HepG2 (cell line): ENCODE measurements at regions not wholly inside any gene's neighbourhood (a gene's known extent, or its start where the extent isn't known, plus 50 kb on each side); places are given as distances from the start of the nearest gene placed in this dataset.

Experiments
- ATAC-seq: fragments of 200-7000 bp; cut with Tn5 transposase; 3 replicates; pipeline ENCODE4 v1.9.1; 2020; ENCODE audit warnings: mild to moderate bottlenecking, moderate library complexity
- BruUV-seq: library from RNA; stranded (reverse); fragments of 400-500 nt; replicated peaks from 2 replicates; lab custom pipeline; 2021; lab: Mats Ljungman, UMichigan
- CTCF ChIA-PET: fragments of 300-600 bp; formaldehyde crosslinking; extraction: SDS; loops from one replicate; lab custom pipeline; 2021; ENCODE audit warnings: low total read pairs, inconsistent platforms, low intra/inter-chr PET ratio; lab: Yijun Ruan, JAX
- POLR2A ChIA-PET: fragments of 350-600 bp; sonication (Branson Sonifier 250); formaldehyde crosslinking; loops from one replicate; lab custom pipeline; 2020; ENCODE audit warnings: antibody characterized with exemption, inconsistent platforms; lab: Yijun Ruan, JAX
- DNase-seq: peaks from one replicate; pipeline ENCODE4 v3.0.0-alpha.2; 2015; ENCODE audit warnings: low spot score
- FAIRE-seq: peaks from 3 replicates; lab custom pipeline; 2011; peaks lifted over from hg19 to GRCh38; lab: Jason Lieb, UNC
- H2AFZ ChIP-seq: one replicate; pipeline ENCODE4 v1.6.1; 2011; ENCODE audit warnings: low read length, inconsistent platforms
- H3K27ac ChIP-seq: fragments of 300-600 bp; 3 replicates; pipeline ENCODE4 v1.8.0; 2011; ENCODE audit warnings: mixed run types, mild to moderate bottlenecking, mixed read lengths, low read length, inconsistent platforms; ENCODE audit not compliant: insufficient read depth; ENCODE audit errors: extremely low read length
- H3K27me3 ChIP-seq, 2 experiments: fragments of 200-600 bp in 1 of 2; 2 replicates in 1 of 2; 3 replicates in 1 of 2; pipeline versions ENCODE4 v1.6.0 to v1.8.0; 2011; ENCODE audit warnings: low read length in 2 of 2, mild to moderate bottlenecking in 2 of 2, moderate library complexity in 2 of 2, inconsistent platforms in 1 of 2; ENCODE audit not compliant: insufficient read depth in 2 of 2, control insufficient read depth in 1 of 2
- H3K36me3 ChIP-seq, 2 experiments: fragments of 200-600 bp in 1 of 2; replicated peaks in 1 of 2; 2 replicates in 1 of 2; 3 replicates in 1 of 2; pipeline versions ENCODE4 v1.5.1 to v1.8.0; 2011; ENCODE audit warnings: low read length in 2 of 2, inconsistent platforms in 1 of 2; ENCODE audit not compliant: insufficient read depth in 2 of 2, control insufficient read depth in 1 of 2
- H3K4me1 ChIP-seq: 2 replicates; pipeline ENCODE4 v1.5.1; 2012; ENCODE audit warnings: low read length, inconsistent platforms; ENCODE audit not compliant: insufficient read depth
- H3K4me2 ChIP-seq: 2 replicates; pipeline ENCODE4 v1.6.0; 2011; ENCODE audit warnings: low read depth, low read length, inconsistent platforms
- H3K4me3 ChIP-seq, 3 experiments: fragments of 200-600 bp in 1 of 3; sonication (generic), shearing (Covaris generic) in 1 of 3; replicated peaks in 1 of 3; 2 replicates each; pipeline ENCODE4 v1.5.1; 2011 to 2016; ENCODE audit warnings: low read length in 3 of 3, inconsistent platforms in 2 of 3, low read depth in 2 of 3, mild to moderate bottlenecking in 2 of 3, control low read depth in 1 of 3, mixed read lengths in 1 of 3; ENCODE audit not compliant: insufficient read depth in 1 of 3
- H3K79me2 ChIP-seq: one replicate; pipeline ENCODE4 v1.6.1; 2011; ENCODE audit warnings: low read length, inconsistent platforms; ENCODE audit not compliant: insufficient read depth
- H3K9ac ChIP-seq: 2 replicates; pipeline ENCODE4 v1.6.0; 2011; ENCODE audit warnings: mild to moderate bottlenecking, low read depth, low read length, inconsistent platforms; ENCODE audit not compliant: insufficient read depth
- H3K9me3 ChIP-seq: 2 replicates; pipeline ENCODE4 v1.5.1; 2012; ENCODE audit warnings: mild to moderate bottlenecking, low read length
- H4K20me1 ChIP-seq: 2 replicates; pipeline ENCODE4 v1.6.0; 2011; ENCODE audit warnings: inconsistent platforms, mild to moderate bottlenecking, low read length, moderate library complexity; ENCODE audit not compliant: insufficient read depth
- AKAP8 ChIP-seq: sonication (generic); formaldehyde crosslinking; IDR thresholded peaks from 2 replicates; pipeline ENCODE4 v1.5.1; 2020; ENCODE audit warnings: mild to moderate bottlenecking, missing genetic modification reagents
- HBP1 ChIP-seq: IDR thresholded peaks from 2 replicates; pipeline ENCODE4 v1.6.1; 2016; ENCODE audit warnings: low read depth, control low read depth
- KLF12 ChIP-seq: sonication (generic); formaldehyde crosslinking; IDR thresholded peaks from 2 replicates; pipeline ENCODE4 v1.4.0; 2020; ENCODE audit warnings: missing genetic modification reagents, borderline replicate concordance
- KLF15 ChIP-seq: sonication (generic); formaldehyde crosslinking; IDR thresholded peaks from 2 replicates; pipeline ENCODE4 v1.8.1; 2023; ENCODE audit warnings: borderline replicate concordance, mild to moderate bottlenecking, inconsistent platforms, missing genetic modification reagents, mixed read lengths
- TSC22D2 ChIP-seq: sonication (generic); formaldehyde crosslinking; IDR thresholded peaks from 2 replicates; pipeline ENCODE4 v1.5.1; 2020; ENCODE audit warnings: missing genetic modification reagents, mild to moderate bottlenecking, borderline replicate concordance
- ZNF225 ChIP-seq: sonication (generic); formaldehyde crosslinking; IDR thresholded peaks from 2 replicates; pipeline ENCODE4 v1.4.0; 2020; ENCODE audit warnings: mild to moderate bottlenecking, missing genetic modification reagents
- WGBS: methylation state at CpG from one replicate; pipeline ENCODE4 v1.1.6; 2017; ENCODE audit warnings: low lambda C conversion rate; 5-methylcytosine and 5-hydroxymethylcytosine counted together
- in situ Hi-C: cut with HindIII; loops from 2 replicates; pipeline ENCODE4 v1.10.0; 2017; ENCODE audit warnings: low pct_unique_long_range_greater_than_20kb; ENCODE audit not compliant: extremely low pct_ligation_motif_present
- intact Hi-C: fragments of 100-400 bp; cut with micrococcal nuclease; formaldehyde crosslinking; loops from one replicate; pipeline ENCODE4 v1.10.0; 2022; ENCODE audit not compliant: unreplicated experiment
- TF ChIP-seq, protein P1 (sequence below): sonication (generic); formaldehyde crosslinking; IDR thresholded peaks from 2 replicates; pipeline ENCODE4 v1.9.0; 2021; ENCODE audit warnings: missing genetic modification reagents, mild to moderate bottlenecking, borderline replicate concordance
- TF ChIP-seq, protein P2 (sequence below): fragments of 450-650 bp; IDR thresholded peaks from 2 replicates; pipeline ENCODE4 v1.6.1; 2016

GRCh38 chr11:110837603-110838002 is 125.4 kb upstream of the ARHGAP20 start:
- no peaks in the 10 kb centered on the region for H3K9me3 ChIP-seq
- no peak for FAIRE-seq
- 3% methylated on average over 3 of the region's 3 CpGs for WGBS
- POLR2A ChIA-PET = no interaction called here
- no peak overlapping the region for H3K27ac ChIP-seq
- no peak overlapping the region for H3K4me2 ChIP-seq
- no peak overlapping the region for H2AFZ ChIP-seq
- no peak overlapping the region for H3K9ac ChIP-seq
- H4K20me1 ChIP-seq = no peaks in the 10 kb centered on the region
- H3K36me3 ChIP-seq = no peaks in the 10 kb centered on the region
- no TSS peak for BruUV-seq
- CTCF ChIA-PET = no interaction called here
- TF ChIP-seq KLF12 (no peak), KLF15 (no peak), TSC22D2 (CRISPR knock-in tag) (no peak), AKAP8 (CRISPR knock-in tag) (no peak), ZNF225 (CRISPR knock-in tag) (no peak)
- TF ChIP-seq, all 625 proteins: peak for 0
- H3K79me2 ChIP-seq = no peaks in the 10 kb centered on the region
- H3K27me3 ChIP-seq = no peaks in the 10 kb centered on the region
- H3K4me3 ChIP-seq = no peak overlapping the region
- no peak for ATAC-seq
- no peak for DNase-seq
- H3K4me1 ChIP-seq = no peaks in the 10 kb centered on the region
- in situ Hi-C loops = no loop called here
- intact Hi-C loops = no loop called here

DNA sequence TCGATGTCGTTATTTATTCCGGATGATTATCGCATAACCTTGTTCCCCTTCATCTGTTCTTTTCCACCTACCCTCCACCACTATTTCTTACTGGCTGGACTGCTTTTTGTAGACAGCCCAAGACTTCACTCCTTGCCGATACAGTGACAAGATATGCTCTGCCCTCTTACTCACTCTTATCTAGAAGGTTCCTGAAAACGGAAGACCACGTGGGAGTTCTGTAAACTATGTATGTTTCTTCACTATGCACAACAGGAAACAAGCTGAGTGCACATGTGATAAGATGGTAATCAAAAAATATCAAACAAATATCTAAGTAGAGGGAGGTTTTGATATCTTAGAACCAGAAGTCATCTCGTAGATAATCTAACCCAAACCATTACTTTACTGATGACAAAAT is 122.9 kb upstream of the ARHGAP20 start:
- POLR2A ChIA-PET = no interaction called here
- CTCF ChIA-PET = no interaction called here
- H3K4me1 ChIP-seq = no peaks in the 10 kb centered on the region
- intact Hi-C loops (no loop called here), in situ Hi-C loops (no loop called here)
- DNase-seq (no peak), ATAC-seq (no peak), FAIRE-seq (no peak)
- TF ChIP-seq, protein P1, sequence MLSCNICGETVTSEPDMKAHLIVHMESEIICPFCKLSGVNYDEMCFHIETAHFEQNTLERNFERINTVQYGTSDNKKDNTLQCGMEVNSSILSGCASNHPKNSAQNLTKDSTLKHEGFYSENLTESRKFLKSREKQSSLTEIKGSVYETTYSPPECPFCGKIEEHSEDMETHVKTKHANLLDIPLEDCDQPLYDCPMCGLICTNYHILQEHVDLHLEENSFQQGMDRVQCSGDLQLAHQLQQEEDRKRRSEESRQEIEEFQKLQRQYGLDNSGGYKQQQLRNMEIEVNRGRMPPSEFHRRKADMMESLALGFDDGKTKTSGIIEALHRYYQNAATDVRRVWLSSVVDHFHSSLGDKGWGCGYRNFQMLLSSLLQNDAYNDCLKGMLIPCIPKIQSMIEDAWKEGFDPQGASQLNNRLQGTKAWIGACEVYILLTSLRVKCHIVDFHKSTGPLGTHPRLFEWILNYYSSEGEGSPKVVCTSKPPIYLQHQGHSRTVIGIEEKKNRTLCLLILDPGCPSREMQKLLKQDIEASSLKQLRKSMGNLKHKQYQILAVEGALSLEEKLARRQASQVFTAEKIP (CRISPR knock-in tag) = no peak
- TF ChIP-seq, protein P2, sequence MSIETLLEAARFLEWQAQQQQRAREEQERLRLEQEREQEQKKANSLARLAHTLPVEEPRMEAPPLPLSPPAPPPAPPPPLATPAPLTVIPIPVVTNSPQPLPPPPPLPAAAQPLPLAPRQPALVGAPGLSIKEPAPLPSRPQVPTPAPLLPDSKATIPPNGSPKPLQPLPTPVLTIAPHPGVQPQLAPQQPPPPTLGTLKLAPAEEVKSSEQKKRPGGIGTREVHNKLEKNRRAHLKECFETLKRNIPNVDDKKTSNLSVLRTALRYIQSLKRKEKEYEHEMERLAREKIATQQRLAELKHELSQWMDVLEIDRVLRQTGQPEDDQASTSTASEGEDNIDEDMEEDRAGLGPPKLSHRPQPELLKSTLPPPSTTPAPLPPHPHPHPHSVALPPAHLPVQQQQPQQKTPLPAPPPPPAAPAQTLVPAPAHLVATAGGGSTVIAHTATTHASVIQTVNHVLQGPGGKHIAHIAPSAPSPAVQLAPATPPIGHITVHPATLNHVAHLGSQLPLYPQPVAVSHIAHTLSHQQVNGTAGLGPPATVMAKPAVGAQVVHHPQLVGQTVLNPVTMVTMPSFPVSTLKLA = 0 out of 2 replicates have a peak, but pooled peaks have one; percentile 19
- TF ChIP-seq HBP1 (CRISPR knock-in tag) = no peak
- H4K20me1 ChIP-seq = no peaks in the 10 kb centered on the region
- no peaks in the 10 kb centered on the region for H3K36me3 ChIP-seq
- no TSS peak for BruUV-seq
- H3K4me2 ChIP-seq = no peak overlapping the region
- H3K4me3 ChIP-seq = no peak overlapping the region
- no peaks in the 10 kb centered on the region for H3K79me2 ChIP-seq
- no peak overlapping the region for H3K9ac ChIP-seq
- no peaks in the 10 kb centered on the region for H3K27me3 ChIP-seq
- no peaks in the 10 kb centered on the region for H3K9me3 ChIP-seq
- 33% methylated on average over 8 of the region's 8 CpGs for WGBS
- no peak overlapping the region for H2AFZ ChIP-seq
- no peak overlapping the region for H3K27ac ChIP-seq
